NCI-H526 (cell line): ENCODE measurements at regions not wholly inside any gene's neighbourhood (a gene's known extent, or its start where the extent isn't known, plus 50 kb on each side); places are given as distances from the start of the nearest gene placed in this dataset.
"Not testable (repeated sequence)": the region's sequence is repeated elsewhere in the genome, so short reads cannot be mapped to it uniquely, and the experiment has no call there.

Source experiments
- DNase-seq, 2 experiments: peaks; one replicate each; lab custom pipeline; 2025; lab: John Stamatoyannopoulos, UW

GRCh38 chr9:41839786-41840185 lies 289.4 kb downstream of the CNTNAP3B start:
- DNase-seq = not testable (repeated sequence)

GRCh38 chr9:41838953-41839352 lies 290.3 kb downstream of the CNTNAP3B start:
- DNase-seq = not testable (repeated sequence)

- DNase-seq = not testable (repeated sequence)
Observed at GRCh38 chr9:41838562-41838851, 290.7 kb downstream of the CNTNAP3B start.

- not testable (repeated sequence) for DNase-seq
Observed at GRCh38 chr9:41837684-41838561, 291.3 kb downstream of the CNTNAP3B start.

GRCh38 chr9:41833108-41833507 lies 296.1 kb downstream of the CNTNAP3B start:
- DNase-seq = not testable (repeated sequence)

- not testable (repeated sequence) for DNase-seq
Observed at GRCh38 chr9:41824723-41825122, 304.5 kb downstream of the CNTNAP3B start.

- not testable (repeated sequence) for DNase-seq
Observed at GRCh38 chr9:41802706-41803105, 326.5 kb downstream of the CNTNAP3B start.

GRCh38 chr9:41798684-41799083 lies 330.5 kb downstream of the CNTNAP3B start:
- not testable (repeated sequence) for DNase-seq

- DNase-seq = not testable (repeated sequence)
Observed at GRCh38 chr9:41790719-41791363, 338.4 kb downstream of the CNTNAP3B start.

- DNase-seq = not testable (repeated sequence)
Observed at GRCh38 chr9:41790007-41790406, 339.2 kb downstream of the CNTNAP3B start.

GRCh38 chr9:41789387-41789786 lies 339.8 kb downstream of the CNTNAP3B start:
- not testable (repeated sequence) for DNase-seq

GRCh38 chr9:41787951-41788350 lies 341.3 kb downstream of the CNTNAP3B start:
- not testable (repeated sequence) for DNase-seq

- not testable (repeated sequence) for DNase-seq
Observed at GRCh38 chr9:41787270-41787669, 342.0 kb downstream of the CNTNAP3B start.

- DNase-seq = not testable (repeated sequence)
Observed at GRCh38 chr9:41784006-41784405, 345.2 kb downstream of the CNTNAP3B start.

- not testable (repeated sequence) for DNase-seq
Observed at GRCh38 chr9:41783070-41783810, 346.0 kb downstream of the CNTNAP3B start.

GRCh38 chr9:41781899-41782298 lies 347.3 kb downstream of the CNTNAP3B start:
- DNase-seq = not testable (repeated sequence)

GRCh38 chr9:41779897-41780406 lies 349.3 kb downstream of the CNTNAP3B start:
- DNase-seq = not testable (repeated sequence)

GRCh38 chr9:41779192-41779591 lies 350.0 kb downstream of the CNTNAP3B start:
- not testable (repeated sequence) for DNase-seq

- DNase-seq = not testable (repeated sequence)
Observed at GRCh38 chr9:41778535-41779071, 350.6 kb downstream of the CNTNAP3B start.

- DNase-seq = not testable (repeated sequence)
Observed at GRCh38 chr9:41777536-41777935, 351.7 kb downstream of the CNTNAP3B start.

- not testable (repeated sequence) for DNase-seq
Observed at GRCh38 chr9:41772541-41772940, 356.7 kb downstream of the CNTNAP3B start.

- DNase-seq = not testable (repeated sequence)
Observed at GRCh38 chr9:41771693-41772092, 357.5 kb downstream of the CNTNAP3B start.
